NCI-H524 (cell line): ENCODE measurements at regions not wholly inside any gene's neighbourhood (a gene's known extent, or its start where the extent isn't known, plus 50 kb on each side); places are given as distances from the start of the nearest gene placed in this dataset.
"Not testable (repeated sequence)": the region's sequence is repeated elsewhere in the genome, so short reads cannot be mapped to it uniquely, and the experiment has no call there.

Source experiments
- DNase-seq, 2 experiments: peaks; one replicate each; lab custom pipeline; 2025; lab: John Stamatoyannopoulos, UW

DNA sequence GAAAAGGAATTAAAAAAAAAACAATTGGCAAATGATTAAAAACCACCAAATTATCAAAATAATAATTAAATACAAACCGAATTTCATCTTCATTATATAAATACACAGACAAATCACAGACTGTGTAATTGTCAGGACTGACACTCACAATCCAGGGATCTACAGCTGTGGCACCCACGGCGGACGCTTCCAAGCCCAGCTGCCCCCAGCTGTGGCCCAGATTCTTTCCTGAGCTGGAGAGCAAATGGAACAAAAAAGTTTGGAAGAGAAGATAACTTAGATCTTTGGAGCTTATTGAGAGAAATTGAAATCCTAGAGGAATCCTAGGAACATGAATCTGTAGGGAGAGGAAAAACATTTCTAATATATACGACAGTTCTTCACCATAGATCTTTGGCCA, 316.1 kb downstream of the OTUD1 start:
- DNase-seq = no peak

DNA sequence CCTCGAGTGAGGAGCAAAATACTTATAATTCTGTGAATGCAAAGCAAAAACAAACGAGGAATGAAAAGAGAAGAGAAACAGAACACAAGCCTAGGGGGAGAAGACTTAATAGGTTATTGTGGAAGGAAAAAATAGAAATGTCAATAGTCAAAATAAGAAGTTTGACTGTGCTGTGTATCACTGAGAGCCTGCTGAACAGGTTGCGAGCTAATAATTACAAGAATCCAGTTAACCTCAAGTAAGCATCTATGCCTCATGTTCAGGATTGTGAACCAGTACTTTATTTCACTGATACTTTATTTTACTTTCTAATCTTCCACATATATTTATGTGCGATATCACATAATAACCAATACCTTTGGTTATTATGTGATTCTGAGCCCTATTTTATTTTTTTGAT, 316.7 kb downstream of the OTUD1 start:
- no peak for DNase-seq

DNA sequence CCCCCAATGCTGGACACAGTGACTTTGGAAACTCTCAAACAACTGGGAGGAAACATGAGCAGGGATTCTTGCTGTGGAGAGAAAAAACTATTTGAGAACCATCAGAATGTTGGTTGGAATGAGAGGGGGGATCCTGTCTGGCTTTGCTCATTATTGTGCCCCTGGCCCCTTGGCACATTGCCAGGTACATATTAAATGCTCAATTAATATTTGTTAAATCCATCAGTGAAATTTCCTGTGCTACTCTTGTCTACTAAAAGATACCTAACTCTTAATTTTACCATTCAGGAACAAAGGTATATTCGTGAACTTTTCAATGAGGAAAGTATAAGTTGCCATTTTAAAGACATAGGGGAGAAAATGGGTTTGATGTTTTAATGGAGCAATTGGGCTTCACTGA, 329.4 kb downstream of the OTUD1 start:
- DNase-seq = no peak

DNA sequence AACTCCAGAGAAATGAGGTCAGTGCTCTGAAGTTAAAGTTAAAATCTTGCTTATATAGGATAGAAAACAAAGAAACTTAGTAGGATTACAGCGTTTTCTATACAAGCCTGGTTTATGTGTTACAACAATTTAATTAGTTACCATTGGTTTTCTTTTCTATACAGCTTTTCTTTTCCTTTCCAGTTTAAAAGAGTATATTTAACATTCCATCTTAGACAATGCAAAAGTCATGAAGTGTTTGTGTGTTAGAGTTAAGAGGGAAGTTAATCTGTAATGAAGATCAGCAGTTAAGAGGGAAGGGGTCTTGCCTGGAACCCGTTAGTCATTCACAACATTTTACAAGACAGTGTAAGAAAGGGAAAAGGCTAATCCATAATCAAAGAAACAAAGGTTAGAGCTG, 338.3 kb downstream of the OTUD1 start:
- DNase-seq = no peak

DNA sequence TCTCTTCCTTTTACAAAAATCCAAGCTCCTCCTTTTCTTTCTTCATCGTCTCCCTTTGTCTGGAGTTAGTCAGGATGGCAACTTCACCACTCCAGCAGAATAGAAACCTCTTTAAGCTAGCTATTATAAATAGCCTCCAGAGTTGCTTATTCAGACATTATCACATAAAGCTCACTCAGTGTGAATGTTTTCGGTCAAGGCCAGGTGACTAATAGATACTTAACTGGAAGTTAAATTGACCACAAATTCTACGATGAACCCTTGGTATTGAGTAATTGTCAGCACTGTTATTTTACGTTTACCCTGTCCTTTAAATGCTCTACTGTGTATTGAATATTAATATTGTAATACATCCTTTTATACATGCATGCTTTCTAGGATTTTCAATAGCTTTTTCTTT, 340.4 kb downstream of the OTUD1 start:
- no peak for DNase-seq

DNA sequence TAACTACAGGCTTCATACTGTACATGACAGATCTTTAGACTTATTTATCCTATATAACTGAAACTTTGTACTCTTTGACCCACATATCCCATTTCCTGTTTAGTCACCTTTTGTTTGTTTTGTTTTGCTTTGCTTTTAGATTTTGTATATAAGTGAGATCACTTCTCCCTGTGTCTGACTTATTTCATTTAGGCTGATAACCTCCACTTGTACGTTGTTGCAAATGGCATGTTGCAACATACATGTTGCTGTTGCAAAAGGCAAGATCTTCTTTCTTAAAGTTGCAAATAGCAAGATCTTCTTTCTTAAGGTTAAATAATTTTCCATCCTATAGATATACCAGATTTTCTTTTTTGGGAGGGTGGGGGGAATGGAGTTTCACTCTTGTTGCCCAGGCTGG, 341.5 kb downstream of the OTUD1 start:
- no peak for DNase-seq

DNA sequence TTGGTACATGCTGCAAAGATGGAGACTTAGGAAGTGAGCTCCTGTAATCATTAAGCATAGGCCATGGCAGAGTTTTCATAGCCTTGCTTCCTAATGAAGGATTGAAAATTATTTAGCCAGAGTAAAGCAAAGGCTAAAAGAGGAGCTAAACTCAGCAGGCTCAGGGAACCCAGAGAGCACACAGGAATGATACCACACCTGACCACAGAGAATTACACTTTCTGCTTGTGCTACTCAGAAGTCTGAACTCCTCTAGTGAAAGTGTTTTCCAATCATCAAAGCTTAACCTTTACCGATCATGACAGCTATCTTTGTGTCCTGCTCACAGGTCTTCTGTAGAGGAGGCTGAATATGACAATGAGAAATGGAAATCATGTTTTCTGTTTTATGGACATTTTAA, 347.7 kb downstream of the OTUD1 start:
- DNase-seq = no peak

DNA sequence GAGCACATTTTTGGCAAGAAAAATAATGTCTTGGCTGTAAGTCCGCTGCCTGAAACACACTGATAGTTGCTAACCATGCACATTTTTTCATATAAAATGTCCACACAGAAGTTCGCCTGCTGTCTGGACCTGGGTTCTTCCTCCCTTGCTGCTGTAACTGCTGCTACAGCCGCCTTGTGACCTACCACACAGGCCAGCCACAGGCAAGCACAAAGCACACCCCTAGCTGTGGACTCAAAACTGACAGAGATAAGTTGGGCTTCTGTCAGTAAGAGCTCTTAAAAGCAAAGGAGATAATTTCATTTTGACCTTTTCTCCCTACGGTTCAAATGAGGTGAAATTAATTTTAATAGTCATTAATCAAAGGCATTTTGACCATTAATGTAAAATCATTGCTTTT, 354.7 kb downstream of the OTUD1 start:
- no peak for DNase-seq

DNA sequence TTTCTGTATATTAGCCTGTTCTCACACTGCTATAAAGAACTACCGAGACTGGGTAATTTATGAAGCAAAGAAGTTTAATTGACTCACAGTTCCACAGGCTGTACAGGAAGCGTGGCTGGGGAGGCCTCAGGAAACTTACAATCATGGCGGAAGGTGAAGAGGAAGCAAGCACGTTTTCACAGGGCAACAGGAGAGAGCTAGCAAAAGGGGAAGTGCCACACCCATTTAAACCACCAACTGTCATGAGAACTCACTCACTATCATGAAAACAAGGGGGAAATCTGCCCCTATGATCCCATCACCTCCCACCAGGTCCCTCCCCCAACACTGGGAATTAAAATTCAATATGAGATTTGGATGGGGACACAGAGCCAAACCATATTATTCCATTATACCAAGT, 358.6 kb downstream of the OTUD1 start:
- not testable (repeated sequence) for DNase-seq

DNA sequence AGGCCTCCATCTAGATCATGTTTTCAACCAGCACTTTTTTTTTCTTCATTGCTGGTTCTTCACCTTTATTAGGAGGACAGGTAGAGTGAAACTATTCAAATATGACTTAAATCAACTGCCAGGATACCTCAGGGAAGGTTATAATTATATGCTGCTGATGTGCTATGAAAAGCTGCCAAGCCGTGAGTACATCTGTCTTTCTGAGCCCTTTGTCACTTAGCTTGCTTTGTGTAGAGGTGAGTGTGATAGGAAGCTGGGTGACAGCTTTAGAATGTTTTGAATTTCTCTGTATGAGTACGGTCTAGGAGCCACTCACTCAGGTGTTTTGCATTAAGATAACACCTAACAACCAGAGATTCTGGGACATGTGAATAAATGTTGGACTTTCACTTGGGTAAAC, 365.2 kb downstream of the OTUD1 start:
- DNase-seq = no peak

DNA sequence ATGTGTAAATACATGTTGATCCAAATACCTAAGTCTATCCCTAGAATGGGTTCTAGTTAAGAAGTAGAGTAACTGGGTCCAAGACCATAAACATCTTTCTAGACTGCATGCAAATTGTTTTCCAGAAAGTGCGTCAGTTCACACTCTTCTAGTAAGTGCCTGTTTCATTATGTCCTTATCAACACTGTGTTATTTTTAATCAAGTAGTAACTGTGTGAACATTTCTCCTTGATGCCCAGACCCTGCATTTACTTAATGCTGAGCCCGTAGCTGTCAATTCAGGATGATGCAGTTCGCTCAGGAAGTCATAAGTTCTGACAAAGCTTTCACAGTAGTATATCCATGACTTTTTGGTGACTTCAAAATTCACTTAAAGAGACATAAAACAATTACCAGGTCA, 374.8 kb downstream of the OTUD1 start:
- DNase-seq = no peak

DNA sequence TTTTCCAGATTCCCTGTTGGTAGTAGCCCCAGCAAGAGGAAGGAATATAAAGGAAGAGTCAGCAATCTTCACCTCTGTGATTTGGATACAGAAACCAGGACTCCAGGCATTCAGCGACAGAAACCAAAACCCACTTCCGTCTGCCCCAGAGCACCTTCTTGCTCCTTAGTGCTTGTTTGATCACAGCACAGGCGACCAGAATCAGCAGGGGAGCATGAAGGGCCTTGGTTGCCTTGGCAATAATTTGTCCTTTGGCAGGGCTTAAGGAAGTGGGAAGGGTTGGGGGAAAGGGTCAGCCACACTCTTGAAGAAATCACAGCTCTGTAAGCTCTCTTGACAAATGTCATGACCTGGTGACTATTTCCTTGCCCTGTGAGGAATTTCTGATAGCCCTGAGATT, 379.6 kb downstream of the OTUD1 start:
- DNase-seq = peak in 1 of 2 experiments; percentile 14

DNA sequence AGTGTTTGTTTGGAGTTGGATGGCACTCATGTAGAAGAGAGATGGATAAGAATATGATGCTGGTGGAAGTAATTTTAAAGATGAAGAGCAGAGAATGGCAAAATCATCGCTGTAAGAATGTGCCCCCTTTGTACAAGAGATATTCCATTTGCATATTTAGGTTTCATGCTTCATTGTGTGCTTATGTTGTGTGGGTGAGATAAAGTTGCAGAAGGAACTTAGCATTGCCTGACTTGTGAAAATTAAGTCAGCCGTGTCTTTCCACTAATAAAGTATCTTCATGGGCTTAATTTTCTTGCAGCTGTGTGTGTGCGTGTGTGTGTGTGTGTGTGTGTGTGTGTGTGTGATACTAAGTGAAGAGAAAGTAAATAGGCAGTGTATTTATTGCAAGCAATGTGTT, 381.9 kb downstream of the OTUD1 start:
- DNase-seq = no peak

DNA sequence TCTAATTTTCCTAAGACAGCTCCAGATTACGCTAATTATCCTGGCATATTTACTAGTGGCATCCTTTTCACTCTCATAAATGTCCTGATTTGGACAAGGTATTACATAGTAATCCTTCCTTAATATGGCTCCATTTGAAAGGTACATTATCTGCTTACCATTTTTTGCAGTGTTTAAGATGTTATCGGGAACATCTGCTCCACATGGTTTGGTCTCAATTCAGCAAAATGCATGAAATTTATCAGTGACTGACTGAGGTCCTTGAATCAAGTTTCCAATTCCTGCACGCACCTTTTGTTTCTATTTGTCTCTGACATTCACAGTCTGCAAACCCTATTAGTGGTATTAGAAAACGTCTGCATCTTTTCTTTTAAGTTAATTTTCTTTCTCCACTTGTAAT, 384.1 kb upstream of the KIAA1217 start:
- peak in 1 of 2 experiments; percentile 38 for DNase-seq

DNA sequence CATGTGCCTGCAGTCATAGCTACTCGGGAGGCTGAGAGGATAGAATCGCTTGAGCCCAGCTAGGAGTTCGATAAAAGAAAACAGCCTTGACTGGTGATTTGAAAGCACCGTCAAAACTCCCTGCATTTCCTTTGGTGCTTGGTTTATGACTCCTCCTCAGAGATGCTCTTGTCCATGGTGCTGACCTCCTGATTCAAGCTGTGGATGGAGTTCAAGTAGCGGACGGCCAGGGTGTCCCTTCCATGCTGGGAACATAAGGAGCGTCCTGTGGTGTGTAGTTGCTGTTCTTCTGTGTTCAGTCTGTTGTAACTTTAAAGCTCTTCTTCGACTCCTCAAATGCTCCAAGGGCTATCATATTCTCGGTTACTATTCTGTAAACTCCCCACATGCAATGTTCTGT, 382.5 kb upstream of the KIAA1217 start:
- no peak for DNase-seq

DNA sequence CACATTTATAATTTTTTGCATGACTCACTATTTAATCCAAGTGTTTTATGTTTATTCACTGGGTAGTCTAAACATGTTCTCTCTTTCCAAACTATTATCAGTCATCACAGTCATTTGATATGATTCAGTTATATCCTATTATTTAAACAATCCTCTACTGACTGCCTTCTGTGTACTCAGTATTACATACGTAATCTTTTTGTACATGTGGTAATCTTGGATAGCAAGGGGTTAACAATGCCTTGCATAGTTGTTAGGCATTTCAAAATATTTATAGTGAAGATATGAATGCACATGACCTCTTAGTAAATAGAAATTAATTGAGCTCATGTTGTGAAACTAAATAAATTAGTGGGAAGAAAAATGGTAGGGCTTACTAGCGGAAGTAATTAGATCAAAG, 379.4 kb upstream of the KIAA1217 start:
- no peak for DNase-seq

DNA sequence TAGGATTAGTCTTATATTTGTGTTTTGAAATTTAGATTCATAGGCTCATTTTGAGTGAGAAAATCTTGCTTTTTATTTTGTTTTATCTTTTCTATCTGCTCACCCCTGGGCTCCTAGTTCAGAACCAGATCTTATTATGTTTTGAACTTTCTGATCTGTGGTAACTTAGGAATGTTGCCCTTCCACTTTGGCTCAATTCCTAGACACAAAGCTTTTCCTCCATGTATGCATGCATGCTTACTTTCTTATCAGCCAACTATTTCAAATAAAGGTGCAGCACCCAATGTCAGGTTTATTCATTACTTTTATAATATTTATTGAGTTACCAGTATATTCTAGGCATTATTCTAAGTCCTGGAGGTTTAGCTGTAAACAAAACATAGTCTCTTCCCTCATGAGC, 374.8 kb upstream of the KIAA1217 start:
- no peak for DNase-seq

DNA sequence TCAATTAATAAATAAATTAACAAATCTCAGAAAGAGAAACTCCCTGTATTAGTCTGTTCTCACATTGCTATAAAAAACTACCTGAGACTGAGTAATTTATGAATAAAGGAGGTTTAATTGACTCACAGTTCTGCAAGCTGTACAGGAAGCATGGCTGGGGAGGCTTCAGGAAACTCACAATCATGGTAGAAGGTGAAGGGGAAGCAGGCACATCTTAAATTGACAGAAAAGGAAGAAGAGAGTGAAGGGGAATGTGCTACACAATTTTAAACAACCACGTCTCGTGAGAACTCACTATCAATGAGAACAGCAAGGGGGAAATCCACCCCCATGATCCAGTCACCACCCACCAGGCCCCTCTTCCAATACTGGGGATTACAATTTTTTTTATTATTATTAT, 358.3 kb upstream of the KIAA1217 start:
- DNase-seq = no peak

DNA sequence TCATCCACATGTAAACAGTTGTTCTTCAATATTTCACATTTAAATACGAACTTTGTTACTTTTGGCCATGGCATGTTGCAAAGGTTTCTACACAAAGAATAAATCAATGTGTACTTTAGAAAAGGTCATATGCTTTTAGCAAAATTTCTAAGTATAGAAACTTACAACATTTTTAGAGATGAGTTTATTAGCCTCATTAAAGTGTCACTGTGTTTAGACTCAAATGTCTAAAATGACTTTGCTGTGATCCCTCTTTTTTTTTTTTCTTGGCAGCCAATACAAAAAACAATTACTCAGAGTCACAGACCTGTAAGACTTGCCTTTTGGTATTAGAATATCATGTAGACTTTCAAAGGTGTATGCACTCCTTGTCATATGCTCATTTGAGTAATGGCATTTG, 349.3 kb upstream of the KIAA1217 start:
- DNase-seq = no peak

DNA sequence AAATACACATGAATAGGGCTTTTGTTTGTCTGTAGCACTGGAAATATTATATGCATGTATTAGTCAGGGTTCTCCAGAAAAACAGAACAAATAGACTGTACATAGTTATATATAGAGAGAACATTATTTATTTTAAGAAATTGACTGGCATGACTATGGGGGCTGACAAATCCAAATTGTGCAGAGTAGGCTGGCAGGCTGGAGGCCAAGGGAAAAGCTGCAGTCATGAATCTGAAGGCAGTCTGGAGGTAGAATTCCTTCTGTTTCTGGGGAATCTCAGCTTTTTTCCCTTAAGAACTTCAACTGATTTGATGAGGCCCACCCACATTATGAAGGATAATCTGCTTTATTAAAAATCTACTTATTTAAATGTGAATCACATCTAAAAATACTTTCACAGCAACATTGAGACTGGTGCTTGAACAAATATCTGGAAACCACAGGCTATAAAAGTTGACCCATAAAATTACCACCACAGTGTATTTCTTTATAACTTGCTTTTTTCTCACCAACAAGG, 344.2 kb upstream of the KIAA1217 start:
- no peak for DNase-seq

DNA sequence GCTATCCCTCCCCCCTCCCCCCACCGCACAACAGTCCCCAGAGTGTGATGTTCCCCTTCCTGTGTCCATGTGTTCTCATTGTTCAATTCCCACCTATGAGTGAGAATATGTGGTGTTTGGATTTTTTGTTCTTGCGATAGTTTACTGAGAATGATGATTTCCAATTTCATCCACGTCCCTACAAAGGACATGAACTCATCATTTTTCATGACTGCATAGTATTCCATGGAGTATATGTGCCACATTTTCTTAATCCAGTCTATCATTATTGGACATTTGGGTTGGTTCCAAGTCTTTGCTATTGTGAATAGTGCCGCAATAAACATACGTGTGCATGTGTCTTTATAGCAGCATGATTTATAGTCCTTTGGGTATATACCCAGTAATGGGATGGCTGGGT, 342.0 kb upstream of the KIAA1217 start:
- DNase-seq = not testable (repeated sequence)

DNA sequence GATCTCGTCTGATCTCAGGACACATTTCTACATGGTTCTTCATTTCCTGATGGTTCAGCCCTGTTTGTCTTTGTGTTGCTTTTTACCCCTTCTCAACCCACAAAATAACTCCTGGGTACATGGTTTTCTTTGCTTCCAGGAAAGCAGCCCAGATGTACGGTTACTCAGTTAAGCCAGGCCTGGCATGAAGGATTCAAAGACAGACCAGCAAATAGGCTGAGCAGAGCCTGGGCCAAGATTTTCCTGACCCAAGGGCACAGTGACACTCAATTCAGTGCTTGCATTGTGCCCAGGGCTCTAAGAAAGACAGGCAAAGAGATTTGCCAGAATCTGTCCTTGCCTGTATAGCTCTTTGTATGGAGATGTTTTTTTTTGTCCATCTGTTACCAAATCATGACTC, 340.8 kb upstream of the KIAA1217 start:
- no peak for DNase-seq

DNA sequence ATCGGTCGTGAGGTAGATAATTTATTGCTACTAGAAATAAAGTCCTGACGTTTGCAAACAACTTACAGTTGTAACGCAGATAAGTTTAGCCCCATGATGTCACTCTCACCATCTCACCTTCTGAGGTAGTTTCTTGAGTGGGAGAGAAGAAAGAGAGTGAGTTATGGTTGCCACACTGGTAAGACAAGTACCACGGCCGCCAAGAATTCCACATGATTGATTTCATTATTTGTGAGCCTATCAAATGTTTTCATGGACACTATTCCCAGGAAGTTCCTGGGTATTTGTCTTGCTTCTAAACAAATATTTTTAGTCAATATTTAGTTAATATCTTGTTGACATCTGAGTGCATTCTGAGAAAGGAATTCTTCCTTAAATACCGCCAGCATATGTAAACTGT, 339.4 kb upstream of the KIAA1217 start:
- DNase-seq = no peak

DNA sequence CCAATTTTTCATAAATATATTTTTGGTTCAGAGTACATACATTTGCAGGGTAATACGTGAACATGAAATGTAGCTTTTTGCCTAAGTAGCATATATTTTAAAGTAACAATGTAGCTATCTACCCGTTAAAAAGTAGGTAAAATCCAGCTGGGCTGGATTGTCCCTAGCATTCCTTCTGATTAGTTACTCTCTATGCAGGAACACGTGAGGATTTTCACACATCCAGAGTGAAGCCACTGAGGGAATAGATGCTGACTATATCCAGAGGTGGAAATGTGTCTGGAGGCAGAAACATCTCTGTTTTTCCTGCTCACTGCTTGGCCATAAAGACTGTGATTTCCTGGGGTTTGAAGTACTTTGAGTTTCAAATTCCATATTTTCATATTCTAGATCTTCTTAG, 338.9 kb upstream of the KIAA1217 start:
- DNase-seq = no peak
